Activated CD4-positive, alpha-beta memory T cell treated with anti-CD3 and anti-CD28 coated beads, Interleukin-2, amount 10 ng/mL, durations not matched to agents 7 days and 5 days (primary cell): ENCODE measurements at regions not wholly inside any gene's neighbourhood (a gene's known extent, or its start where the extent isn't known, plus 50 kb on each side); places are given as distances from the start of the nearest gene placed in this dataset.

Experiments used
- CTCF ChIA-PET: fragments of 350-600 bp; sonication (Branson Sonifier 250); formaldehyde crosslinking; loops from one replicate; lab custom pipeline; 2021; ENCODE audit warnings: antibody characterized with exemption, inconsistent platforms; lab: Charles Lee
- POLR2A ChIA-PET: fragments of 350-600 bp; sonication (Branson Sonifier 250); formaldehyde crosslinking; loops from one replicate; lab custom pipeline; 2021; ENCODE audit warnings: antibody characterized with exemption; lab: Charles Lee
- DNase-seq: peaks from one replicate; pipeline ENCODE4 v3.0.0-alpha.2; 2020
- H3K27ac Mint-ChIP-seq: one replicate; pipeline ENCODE4 v1.8.0; 2021; ENCODE audit warnings: mild to moderate bottlenecking, mixed read lengths
- H3K27me3 Mint-ChIP-seq: one replicate; pipeline ENCODE4 v1.8.0; 2021; ENCODE audit warnings: mixed read lengths
- H3K36me3 Mint-ChIP-seq: one replicate; pipeline ENCODE4 v1.8.0; 2021; ENCODE audit warnings: low read depth, mixed read lengths
- H3K4me1 Mint-ChIP-seq: one replicate; pipeline ENCODE4 v1.8.0; 2021; ENCODE audit warnings: mixed read lengths
- H3K4me3 Mint-ChIP-seq: one replicate; pipeline ENCODE4 v1.8.0; 2021; ENCODE audit warnings: mild to moderate bottlenecking, mixed read lengths
- H3K9me3 Mint-ChIP-seq: one replicate; pipeline ENCODE4 v1.8.0; 2021; ENCODE audit warnings: mixed read lengths

GRCh38 chr20:52801628-52802006 is 170.5 kb upstream of the TSHZ2 start:
- H3K27me3 Mint-ChIP-seq, result peaks cover 2% of the 10 kb centered on the region
- no peak overlapping the region for H3K27ac Mint-ChIP-seq
- no peak for DNase-seq
- H3K36me3 Mint-ChIP-seq, result no peaks in the 10 kb centered on the region
- H3K9me3 Mint-ChIP-seq, result no peaks in the 10 kb centered on the region
- POLR2A ChIA-PET, result no interaction called here
- CTCF ChIA-PET, result no interaction called here
- no peak overlapping the region for H3K4me3 Mint-ChIP-seq
- H3K4me1 Mint-ChIP-seq, result no peaks in the 10 kb centered on the region

- Mint-ChIP-seq H3K36me3 (no peaks in the 10 kb centered on the region), H3K9me3 (no peaks in the 10 kb centered on the region), H3K4me3 (no peak overlapping the region), H3K27me3 (no peaks in the 10 kb centered on the region), H3K27ac (no peak overlapping the region), H3K4me1 (no peaks in the 10 kb centered on the region)
- no peak for DNase-seq
- ChIA-PET POLR2A (no interaction called here), CTCF (no interaction called here)
Observed at GRCh38 chr20:52800734-52801627, 171.2 kb upstream of the TSHZ2 start.

GRCh38 chr20:52799130-52799529 is 173.0 kb upstream of the TSHZ2 start:
- H3K27ac Mint-ChIP-seq, result no peak overlapping the region
- POLR2A ChIA-PET, result no interaction called here
- no peaks in the 10 kb centered on the region for H3K9me3 Mint-ChIP-seq
- H3K27me3 Mint-ChIP-seq, result no peaks in the 10 kb centered on the region
- no peaks in the 10 kb centered on the region for H3K36me3 Mint-ChIP-seq
- DNase-seq, result no peak
- no peaks in the 10 kb centered on the region for H3K4me1 Mint-ChIP-seq
- no peak overlapping the region for H3K4me3 Mint-ChIP-seq
- CTCF ChIA-PET, result no interaction called here

GRCh38 chr20:52798124-52798523 is 174.0 kb upstream of the TSHZ2 start:
- Mint-ChIP-seq H3K4me1 (no peaks in the 10 kb centered on the region), H3K27ac (no peak overlapping the region), H3K36me3 (no peaks in the 10 kb centered on the region), H3K4me3 (no peak overlapping the region), H3K27me3 (no peaks in the 10 kb centered on the region), H3K9me3 (no peaks in the 10 kb centered on the region)
- ChIA-PET CTCF (no interaction called here), POLR2A (no interaction called here)
- no peak for DNase-seq

GRCh38 chr20:52794853-52795252 is 177.3 kb upstream of the TSHZ2 start:
- CTCF ChIA-PET, result no interaction called here
- no peak for DNase-seq

GRCh38 chr20:52793339-52793963 is 178.7 kb upstream of the TSHZ2 start:
- ChIA-PET POLR2A (no interaction called here), CTCF (no interaction called here)
- Mint-ChIP-seq H3K4me3 (no peak overlapping the region), H3K36me3 (no peaks in the 10 kb centered on the region), H3K27me3 (peaks cover 2% of the 10 kb centered on the region), H3K4me1 (no peaks in the 10 kb centered on the region), H3K27ac (no peak overlapping the region), H3K9me3 (no peaks in the 10 kb centered on the region)
- no peak for DNase-seq

More at GRCh38 chr20:52794853-52795252, 177.3 kb upstream of the TSHZ2 start:
- Mint-ChIP-seq H3K4me1 (no peaks in the 10 kb centered on the region), H3K36me3 (no peaks in the 10 kb centered on the region), H3K27me3 (peaks cover 2% of the 10 kb centered on the region), H3K4me3 (no peak overlapping the region), H3K9me3 (no peaks in the 10 kb centered on the region), H3K27ac (no peak overlapping the region)
- POLR2A ChIA-PET, result no interaction called here

- Mint-ChIP-seq H3K27me3 (peaks cover 2% of the 10 kb centered on the region), H3K9me3 (no peaks in the 10 kb centered on the region), H3K36me3 (no peaks in the 10 kb centered on the region), H3K4me1 (no peaks in the 10 kb centered on the region), H3K4me3 (no peak overlapping the region), H3K27ac (no peak overlapping the region)
- ChIA-PET CTCF (no interaction called here), POLR2A (no interaction called here)
- no peak for DNase-seq
Observed at GRCh38 chr20:52791091-52791490, 181.1 kb upstream of the TSHZ2 start.

- H3K9me3 Mint-ChIP-seq, result no peaks in the 10 kb centered on the region
- no peaks in the 10 kb centered on the region for H3K4me1 Mint-ChIP-seq
- no peak overlapping the region for H3K4me3 Mint-ChIP-seq
- no peak for DNase-seq
- H3K27ac Mint-ChIP-seq, result no peak overlapping the region
- POLR2A ChIA-PET, result no interaction called here
- no peaks in the 10 kb centered on the region for H3K36me3 Mint-ChIP-seq
- H3K27me3 Mint-ChIP-seq, result peaks cover 2% of the 10 kb centered on the region
- CTCF ChIA-PET, result no interaction called here
Observed at GRCh38 chr20:52789716-52790115, 182.4 kb upstream of the TSHZ2 start.

- Mint-ChIP-seq H3K27me3 (peaks cover 2% of the 10 kb centered on the region), H3K4me1 (no peaks in the 10 kb centered on the region), H3K9me3 (no peaks in the 10 kb centered on the region), H3K36me3 (no peaks in the 10 kb centered on the region), H3K4me3 (no peak overlapping the region), H3K27ac (no peak overlapping the region)
- ChIA-PET POLR2A (no interaction called here), CTCF (no interaction called here)
- DNase-seq, result no peak
Observed at GRCh38 chr20:52787962-52788361, 184.2 kb upstream of the TSHZ2 start.

- Mint-ChIP-seq H3K9me3 (no peaks in the 10 kb centered on the region), H3K4me1 (no peaks in the 10 kb centered on the region), H3K36me3 (no peaks in the 10 kb centered on the region), H3K4me3 (no peak overlapping the region), H3K27me3 (no peaks in the 10 kb centered on the region), H3K27ac (no peak overlapping the region)
- DNase-seq, result no peak
- ChIA-PET POLR2A (no interaction called here), CTCF (no interaction called here)
Observed at GRCh38 chr20:52787216-52787615, 184.9 kb upstream of the TSHZ2 start.

GRCh38 chr20:52785679-52786078 is 186.5 kb upstream of the TSHZ2 start:
- Mint-ChIP-seq H3K4me3 (no peak overlapping the region), H3K27ac (no peak overlapping the region), H3K36me3 (no peaks in the 10 kb centered on the region), H3K9me3 (no peaks in the 10 kb centered on the region), H3K27me3 (no peaks in the 10 kb centered on the region), H3K4me1 (no peaks in the 10 kb centered on the region)
- CTCF ChIA-PET, result no interaction called here
- no peak for DNase-seq
- POLR2A ChIA-PET, result no interaction called here

- ChIA-PET POLR2A (no interaction called here), CTCF (no interaction called here)
- H3K4me3 Mint-ChIP-seq, result no peak overlapping the region
- no peaks in the 10 kb centered on the region for H3K4me1 Mint-ChIP-seq
- H3K36me3 Mint-ChIP-seq, result no peaks in the 10 kb centered on the region
- H3K9me3 Mint-ChIP-seq, result no peaks in the 10 kb centered on the region
- H3K27me3 Mint-ChIP-seq, result no peaks in the 10 kb centered on the region
- no peak for DNase-seq
- H3K27ac Mint-ChIP-seq, result no peak overlapping the region
Observed at GRCh38 chr20:52783769-52784168, 188.4 kb upstream of the TSHZ2 start.

- Mint-ChIP-seq H3K4me1 (no peaks in the 10 kb centered on the region), H3K9me3 (no peaks in the 10 kb centered on the region), H3K36me3 (no peaks in the 10 kb centered on the region), H3K27me3 (no peaks in the 10 kb centered on the region), H3K27ac (no peak overlapping the region), H3K4me3 (no peak overlapping the region)
- CTCF ChIA-PET, result no interaction called here
- no peak for DNase-seq
- POLR2A ChIA-PET, result no interaction called here
Observed at GRCh38 chr20:52780462-52780861, 191.7 kb upstream of the TSHZ2 start.

GRCh38 chr20:52779125-52779524 is 193.0 kb upstream of the TSHZ2 start:
- DNase-seq, result no peak

More at GRCh38 chr20:52779125-52779524, 193.0 kb upstream of the TSHZ2 start:
- no peaks in the 10 kb centered on the region for H3K4me1 Mint-ChIP-seq
- H3K36me3 Mint-ChIP-seq, result no peaks in the 10 kb centered on the region
- no peak overlapping the region for H3K4me3 Mint-ChIP-seq
- no peaks in the 10 kb centered on the region for H3K9me3 Mint-ChIP-seq
- no peaks in the 10 kb centered on the region for H3K27me3 Mint-ChIP-seq
- ChIA-PET POLR2A (no interaction called here), CTCF (no interaction called here)
- no peak overlapping the region for H3K27ac Mint-ChIP-seq
